HG02678 (cell line): ENCODE measurements at regions not wholly inside any gene's neighbourhood (a gene's known extent, or its start where the extent isn't known, plus 50 kb on each side); places are given as distances from the start of the nearest gene placed in this dataset.

Experiments used
- ATAC-seq: cut with Tn5 transposase; IDR thresholded peaks from one replicate; pipeline ENCODE4 v1.9.1; 2021; ENCODE audit warnings: mild to moderate bottlenecking, moderate library complexity; ENCODE audit not compliant: unreplicated experiment

GRCh38 chr10:31140716-31141115, 109.1 kb upstream of the ZNF438 start:
- no peak for ATAC-seq

DNA sequence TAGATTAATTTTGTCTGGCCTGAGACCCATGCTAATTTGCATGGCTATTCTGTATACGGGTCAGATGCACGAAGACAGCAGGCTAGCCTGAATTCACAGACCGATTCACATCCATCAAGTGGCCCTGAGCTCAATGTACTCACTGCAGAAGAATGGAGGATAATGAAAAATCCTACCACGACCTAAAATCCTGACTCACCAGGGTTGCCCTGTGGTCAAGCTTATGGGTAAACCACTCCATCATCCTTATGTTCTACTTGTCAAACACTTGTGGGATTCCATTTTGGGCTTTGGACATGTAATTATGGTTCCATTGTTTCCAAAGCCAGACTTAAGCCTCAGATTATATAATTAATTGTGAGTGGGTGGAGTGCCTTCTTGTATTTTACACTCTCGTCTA, 110.4 kb upstream of the ZNF438 start:
- ATAC-seq = no peak

GRCh38 chr10:31143331-31143935, 111.8 kb upstream of the ZNF438 start:
- no peak for ATAC-seq

DNA sequence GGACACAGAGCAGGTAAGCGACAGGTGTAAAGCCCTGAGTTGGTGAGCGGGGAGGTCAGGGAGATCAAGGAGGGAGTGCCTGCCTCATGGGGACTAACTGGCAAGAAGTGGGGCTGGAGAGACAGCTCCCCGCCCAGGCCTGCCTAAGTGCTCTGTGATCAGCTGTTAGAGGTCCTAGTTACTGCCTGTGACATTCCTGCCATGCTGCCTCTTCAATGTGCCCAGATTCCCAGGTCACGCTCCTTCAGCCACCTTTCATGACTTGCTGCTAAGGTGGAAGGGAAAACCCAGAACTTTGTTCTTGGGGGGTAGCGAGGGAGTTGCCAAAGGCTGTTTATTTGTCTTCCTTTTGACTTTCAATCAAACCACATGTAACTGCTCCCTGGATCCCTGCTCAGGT, 114.3 kb upstream of the ZNF438 start:
- no peak for ATAC-seq

DNA sequence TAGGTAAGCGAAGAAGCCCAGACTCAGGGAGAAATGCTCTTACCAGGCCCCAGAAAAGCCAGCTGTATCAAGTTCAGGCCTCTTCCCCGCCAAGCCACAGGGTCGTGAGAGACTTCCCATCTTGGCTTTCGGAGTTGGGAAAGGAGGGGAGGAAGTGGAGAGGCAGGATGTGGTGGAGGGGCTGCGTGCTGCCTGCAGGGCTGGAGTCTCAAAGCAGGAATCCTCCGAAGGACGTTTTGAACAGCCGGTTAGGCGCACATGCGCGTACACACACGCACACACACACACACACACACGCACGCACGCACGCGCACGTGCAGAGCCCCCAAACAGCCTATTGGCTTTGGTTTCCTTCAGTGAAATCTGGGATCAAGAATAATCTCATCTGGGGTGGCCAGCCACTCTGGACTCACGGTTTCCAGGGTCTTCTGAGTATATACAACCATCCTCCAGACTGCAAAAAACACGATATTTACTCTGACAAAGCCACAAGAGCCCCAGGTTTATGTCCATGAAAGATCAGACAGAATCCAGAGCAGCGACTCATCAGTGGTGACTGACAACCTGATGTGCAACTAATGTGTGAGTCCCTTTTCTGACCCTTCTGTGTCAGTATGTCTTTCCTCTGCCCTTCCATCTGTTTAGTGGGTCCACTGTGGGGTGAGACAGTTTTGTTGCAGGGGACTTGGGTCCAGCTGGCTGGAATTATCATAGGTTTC, 115.0 kb upstream of the ZNF438 start:
- no peak for ATAC-seq

DNA sequence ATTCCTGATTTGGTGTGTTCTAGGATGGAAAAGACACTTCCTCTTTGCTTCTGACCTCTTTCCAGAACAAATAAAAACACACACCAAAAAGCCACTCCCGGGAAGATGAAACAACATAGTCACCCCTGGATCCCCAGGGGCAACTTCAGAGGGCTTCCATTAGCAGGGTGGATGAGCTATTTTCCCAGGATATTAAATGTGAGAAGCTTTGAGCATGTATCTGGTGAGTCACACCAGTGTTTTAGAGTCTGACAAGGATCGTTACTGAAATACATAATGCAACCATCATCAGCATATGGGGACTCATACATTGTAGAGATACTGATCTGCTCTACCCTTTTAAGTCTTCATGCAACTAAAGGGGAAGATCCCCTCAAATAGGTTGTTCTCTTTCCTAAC, 115.5 kb upstream of the ZNF438 start:
- ATAC-seq = no peak

GRCh38 chr10:31148951-31149350, 117.3 kb upstream of the ZNF438 start:
- ATAC-seq = no peak

GRCh38 chr10:31149835-31150512, 118.3 kb upstream of the ZNF438 start:
- no peak for ATAC-seq

DNA sequence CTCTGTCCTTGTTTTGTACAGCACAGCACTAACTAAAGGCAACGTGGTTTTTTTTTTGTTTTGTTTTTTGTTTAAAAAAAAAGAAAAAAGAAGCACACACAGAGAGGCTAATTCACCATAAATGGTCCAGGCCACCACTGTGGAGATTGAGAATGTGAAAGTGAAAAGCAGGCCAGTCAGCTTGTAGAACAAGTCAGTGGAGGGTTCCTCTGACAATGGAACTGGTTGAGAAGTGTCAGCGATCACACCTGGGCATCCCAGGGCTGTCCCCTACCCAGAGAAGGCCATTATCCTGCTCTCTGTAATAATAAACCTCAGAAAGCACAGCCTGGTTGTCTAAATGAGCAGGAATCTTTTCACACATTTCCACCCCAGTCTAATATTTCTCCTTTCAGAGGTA, 119.6 kb upstream of the ZNF438 start:
- ATAC-seq = no peak

DNA sequence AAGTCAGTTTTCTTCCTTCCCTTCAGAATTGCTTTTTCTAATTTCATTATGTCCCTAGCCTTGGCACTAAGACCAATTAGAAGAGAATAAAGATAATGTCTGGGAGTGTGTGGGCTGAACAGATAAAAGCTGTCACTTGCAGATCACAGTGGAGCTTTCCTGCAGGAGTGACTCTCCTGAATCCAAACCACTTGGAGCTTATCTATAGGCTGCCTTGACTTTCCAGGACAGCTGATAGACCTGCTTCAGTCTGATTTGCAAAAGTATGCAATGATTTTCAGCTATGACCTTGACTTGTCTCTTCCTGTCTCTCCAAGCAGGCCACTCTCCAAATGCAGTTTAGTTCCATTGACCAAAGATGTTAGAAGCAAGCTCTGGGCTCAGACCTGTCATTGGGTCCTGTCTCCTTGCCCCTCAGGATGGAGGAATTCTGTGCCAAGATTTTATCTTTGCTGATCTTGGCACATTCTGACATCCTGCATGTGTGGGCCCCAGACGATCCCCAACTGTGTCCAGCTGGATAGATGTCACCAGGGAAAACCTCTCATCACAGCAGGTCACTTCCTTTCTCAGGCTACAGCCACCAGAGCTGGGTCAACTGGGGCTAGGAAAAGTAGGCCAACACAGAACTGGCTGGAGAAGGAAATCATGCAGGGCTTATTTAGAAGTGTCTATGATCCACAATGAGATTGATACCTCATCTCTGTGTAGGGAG, 120.9 kb upstream of the ZNF438 start:
- ATAC-seq = no peak

GRCh38 chr10:31153161-31153560, 121.5 kb upstream of the ZNF438 start:
- ATAC-seq = no peak

- no peak for ATAC-seq
These were observed 122.0 kb upstream of the ZNF438 start for GRCh38 chr10:31153692-31154091.

DNA sequence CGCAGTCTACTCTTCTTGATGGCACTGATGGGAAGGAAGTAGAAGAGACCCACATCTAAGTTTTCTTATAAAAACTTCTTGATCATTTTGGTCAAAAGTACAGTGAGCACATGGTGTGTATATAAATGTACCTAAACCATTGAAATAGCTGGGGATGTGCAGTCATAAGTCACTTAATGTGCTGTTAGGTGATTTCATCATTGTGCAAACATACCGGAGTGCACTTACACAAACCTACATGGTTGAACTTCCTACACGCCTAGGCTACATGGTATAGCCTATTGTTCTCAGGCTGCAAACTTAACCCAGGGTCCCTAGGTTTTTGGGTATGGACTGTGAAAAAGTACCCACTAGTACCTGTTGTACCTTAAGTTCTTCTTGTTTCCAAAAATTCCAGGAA, 123.3 kb upstream of the ZNF438 start:
- ATAC-seq = no peak

DNA sequence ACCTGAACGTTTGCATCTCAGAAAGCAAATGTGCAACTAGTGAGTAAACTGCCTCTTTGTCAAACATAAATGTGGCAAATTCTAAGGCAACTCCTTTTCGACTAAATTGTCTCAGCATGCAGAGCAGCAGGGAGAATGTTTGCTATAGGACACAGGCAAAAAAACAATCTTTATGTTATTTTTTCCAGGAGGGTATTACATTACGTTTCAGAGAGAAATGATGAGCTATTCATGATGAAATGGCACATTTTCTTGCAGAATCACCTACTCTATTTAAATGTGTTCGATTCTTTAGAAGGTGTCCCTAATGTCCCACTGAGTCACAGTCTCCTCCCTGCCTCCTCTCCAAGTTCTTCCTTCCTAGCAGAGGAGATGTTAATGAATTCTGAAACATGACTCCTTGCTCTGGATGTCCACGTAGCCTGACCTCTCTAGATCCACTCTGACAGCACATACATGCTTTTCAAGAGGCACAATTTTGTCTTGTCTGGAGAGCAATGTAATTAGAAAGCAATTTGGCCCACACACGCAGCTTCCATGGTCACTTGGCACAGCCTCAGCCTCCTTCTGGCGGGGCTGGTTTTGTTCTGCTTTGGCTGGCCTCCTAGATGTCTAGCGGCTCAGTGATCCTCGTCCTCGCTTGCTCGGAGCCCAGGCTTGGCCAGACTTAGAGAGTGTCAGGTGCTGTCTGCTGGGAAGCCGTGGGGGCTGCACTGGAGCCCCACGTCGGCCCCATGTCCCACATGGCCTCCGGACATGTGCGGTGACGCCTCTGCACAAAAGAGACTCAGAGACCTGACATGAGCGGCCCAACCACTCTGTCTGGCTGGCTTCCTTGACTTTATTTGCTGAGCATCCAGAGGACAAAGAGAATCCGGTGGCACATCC, 125.7 kb upstream of the ZNF438 start:
- no peak for ATAC-seq

DNA sequence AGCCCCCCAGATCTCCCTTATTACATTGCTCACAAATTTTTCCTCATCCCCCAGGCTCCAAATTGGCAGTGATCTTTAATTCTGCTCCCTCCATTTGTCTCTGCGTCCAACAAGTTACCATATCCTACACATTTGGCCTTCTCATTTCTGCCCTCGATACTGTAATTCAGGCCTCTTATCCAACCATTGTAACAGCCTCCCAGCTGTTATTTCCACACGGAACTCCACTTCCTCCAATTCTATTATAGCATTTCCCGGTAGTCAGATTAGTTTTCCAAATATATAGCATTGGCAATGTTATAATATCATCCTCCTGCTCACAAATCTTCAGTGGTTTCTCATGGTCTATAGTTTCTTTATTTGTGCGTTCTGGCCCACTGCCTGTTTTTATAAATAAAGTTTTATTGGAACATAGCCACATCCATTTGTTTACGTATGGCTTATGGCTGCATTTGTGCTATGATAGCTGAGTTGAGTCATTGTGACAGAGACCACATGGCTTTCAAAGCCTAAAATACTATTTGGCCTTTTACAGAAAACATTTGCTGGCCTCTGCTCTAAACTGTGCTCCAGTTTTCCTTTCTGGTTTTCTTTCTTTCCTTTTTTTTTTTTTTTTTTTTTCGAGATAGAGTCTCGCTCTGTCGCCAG, 126.5 kb upstream of the ZNF438 start:
- no peak for ATAC-seq

GRCh38 chr10:31166606-31167005, 134.9 kb upstream of the ZNF438 start:
- ATAC-seq = no peak

DNA sequence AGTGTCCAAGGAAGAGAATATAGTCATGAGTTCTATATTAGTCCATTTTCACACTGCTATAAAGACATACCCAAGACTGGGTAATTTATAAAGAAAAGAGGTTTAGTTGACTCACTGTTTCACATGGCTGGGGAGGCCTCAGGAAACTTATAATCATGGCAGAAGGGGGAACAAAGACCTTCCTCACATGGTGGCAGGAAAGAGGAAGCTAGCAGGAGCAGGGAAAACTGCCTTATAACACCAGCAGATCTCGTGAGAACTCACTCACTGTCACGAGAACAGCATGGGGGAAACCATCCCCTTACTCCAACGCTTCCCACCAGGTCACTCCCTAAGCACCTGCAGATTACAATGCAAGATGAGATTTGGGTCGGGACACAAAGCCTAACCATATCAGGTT, 139.0 kb upstream of the ZNF438 start:
- ATAC-seq = no peak

DNA sequence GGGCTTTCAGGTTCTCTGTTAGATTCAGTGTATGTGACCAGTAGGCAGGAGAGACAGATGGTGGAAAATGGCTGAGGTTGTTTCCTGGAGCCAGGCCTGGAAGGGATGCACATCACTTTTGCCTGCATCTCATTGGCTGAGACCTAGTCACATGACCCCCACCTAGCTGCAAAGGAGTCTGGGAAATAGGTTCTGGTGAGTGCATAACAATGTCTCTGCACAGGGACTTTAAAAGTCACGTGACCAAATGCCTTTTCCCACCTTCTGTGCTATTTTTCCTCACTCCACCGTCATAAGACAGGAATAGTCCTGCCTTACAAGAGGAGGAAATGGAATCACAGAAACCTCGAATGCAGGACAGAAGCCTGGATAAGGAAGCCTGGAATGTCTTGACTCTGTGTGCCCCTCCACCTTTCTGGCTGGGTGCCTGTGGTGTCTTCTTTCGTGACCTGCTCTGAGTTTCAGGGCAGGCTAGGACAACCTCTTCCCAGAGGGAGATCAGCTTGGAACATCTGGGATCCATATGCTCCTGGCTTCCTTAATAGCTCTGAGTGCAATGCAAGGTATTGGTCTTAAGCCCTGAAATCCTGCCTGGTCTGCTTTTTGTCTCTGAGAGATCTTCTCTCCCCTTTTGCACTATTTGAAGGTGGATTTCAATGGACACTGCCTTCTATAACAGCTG, 139.9 kb upstream of the ZNF438 start:
- no peak for ATAC-seq

DNA sequence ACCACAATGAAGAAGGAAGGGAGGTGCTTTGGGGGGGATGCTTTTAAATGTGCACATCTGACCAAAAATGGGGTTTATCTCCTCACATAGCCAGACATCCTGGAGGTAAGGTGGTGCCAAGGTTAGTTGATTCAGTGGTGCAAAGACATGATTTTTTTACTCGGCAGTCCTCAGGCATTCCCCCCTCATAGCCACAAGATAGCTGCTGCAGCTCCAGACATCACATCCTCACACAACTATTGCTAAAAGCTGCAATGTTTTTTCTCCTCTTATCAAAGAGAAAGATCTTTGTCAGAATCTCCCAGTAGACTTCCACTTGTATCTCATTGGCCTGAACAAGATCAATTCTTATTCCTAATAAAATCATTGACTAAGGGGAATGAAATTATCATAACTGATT, 141.3 kb upstream of the ZNF438 start:
- no peak for ATAC-seq

- ATAC-seq = no peak
These were observed 142.1 kb upstream of the ZNF438 start for GRCh38 chr10:31173752-31174151.
